Activated CD4-positive, alpha-beta T cell treated with anti-CD3 and anti-CD28 coated beads, Interleukin-2, amount 50 U/mL, for 24 hours (primary cell): ENCODE measurements at regions not wholly inside any gene's neighbourhood (a gene's known extent, or its start where the extent isn't known, plus 50 kb on each side); places are given as distances from the start of the nearest gene placed in this dataset.
"Not testable (repeated sequence)": the region's sequence is repeated elsewhere in the genome, so short reads cannot be mapped to it uniquely, and the experiment has no call there.

Experiments used
- DNase-seq, 2 donors: peaks; one replicate each; pipeline ENCODE4 v3.0.0-alpha.2; 2020; ENCODE audit warnings: low read depth in 1 of 2, low spot score in 1 of 2

GRCh38 chr6:16909658-16910360, 148.5 kb upstream of the ATXN1 start:
- DNase-seq, result no peak

GRCh38 chr6:16907991-16908390, 146.7 kb upstream of the ATXN1 start:
- no peak for DNase-seq

GRCh38 chr6:16904957-16905356, 143.7 kb upstream of the ATXN1 start:
- no peak for DNase-seq

- no peak for DNase-seq
Measured at GRCh38 chr6:16903470-16903869, 142.2 kb upstream of the ATXN1 start.

- no peak for DNase-seq
Measured at GRCh38 chr6:16902502-16902901, 141.2 kb upstream of the ATXN1 start.

GRCh38 chr6:16901782-16902181, 140.5 kb upstream of the ATXN1 start:
- DNase-seq, result no peak

- DNase-seq, result no peak
Measured at GRCh38 chr6:16901306-16901705, 140.0 kb upstream of the ATXN1 start.

- DNase-seq, result no peak
Measured at GRCh38 chr6:16898640-16899396, 137.6 kb upstream of the ATXN1 start.

- DNase-seq, result no peak
Measured at GRCh38 chr6:16897669-16898068, 136.4 kb upstream of the ATXN1 start.

GRCh38 chr6:16894301-16894700, 133.0 kb upstream of the ATXN1 start:
- no peak for DNase-seq

- not testable (repeated sequence) for DNase-seq
Measured at GRCh38 chr6:16891110-16891509, 129.8 kb upstream of the ATXN1 start.

- no peak for DNase-seq
Measured at GRCh38 chr6:16885411-16886160, 124.3 kb upstream of the ATXN1 start.

- DNase-seq, result no peak
Measured at GRCh38 chr6:16884526-16884925, 123.3 kb upstream of the ATXN1 start.

- DNase-seq, result no peak
Measured at GRCh38 chr6:16883414-16883813, 122.2 kb upstream of the ATXN1 start.

- DNase-seq, result no peak
Measured at GRCh38 chr6:16882230-16882629, 121.0 kb upstream of the ATXN1 start.

- not testable (repeated sequence) for DNase-seq
Measured at GRCh38 chr6:16876852-16877251, 115.6 kb upstream of the ATXN1 start.

GRCh38 chr6:16876201-16876600, 114.9 kb upstream of the ATXN1 start:
- DNase-seq, result no peak

- DNase-seq, result no peak
Measured at GRCh38 chr6:16873698-16874097, 112.4 kb upstream of the ATXN1 start.

- no peak for DNase-seq
Measured at GRCh38 chr6:16872543-16873235, 111.4 kb upstream of the ATXN1 start.

- no peak for DNase-seq
Measured at GRCh38 chr6:16871047-16871446, 109.8 kb upstream of the ATXN1 start.

- DNase-seq, result no peak
Measured at GRCh38 chr6:16868968-16869367, 107.7 kb upstream of the ATXN1 start.
